ENCODE measurements at regions not wholly inside any gene's neighbourhood (a gene's known extent, or its start where the extent isn't known, plus 50 kb on each side); places are given as distances from the start of the nearest gene placed in this dataset.

- peak in 1 of 2 donors; percentile 16 for TF ChIP-seq CTCF (IDR thresholded peaks at IDR 0.05; ENCODE audit: extremely low read depth in 1 of 2, insufficient read depth in 1 of 2, low read depth in 1 of 2, low read length in 2 of 2)
- no peak for TF ChIP-seq EZH2 (IDR thresholded peaks at IDR 0.05; ENCODE audit: borderline replicate concordance, low read depth, low read length, severe bottlenecking)
- TF ChIP-seq MYC (IDR thresholded peaks at IDR 0.05; ENCODE audit: low read depth, low read length): no peak
- no peak for TF ChIP-seq POLR2A (IDR thresholded peaks at IDR 0.05; ENCODE audit: low read depth, low read length)
These were observed 58.4 kb upstream of the TOP1 start for GRCh38 chr20:40970218-40970617.
